ENCODE measurements at regions not wholly inside any gene's neighbourhood (a gene's known extent, or its start where the extent isn't known, plus 50 kb on each side); places are given as distances from the start of the nearest gene placed in this dataset.
"Not testable (repeated sequence)": the region's sequence is repeated elsewhere in the genome, so short reads cannot be mapped to it uniquely, and the experiment has no call there.

DNA sequence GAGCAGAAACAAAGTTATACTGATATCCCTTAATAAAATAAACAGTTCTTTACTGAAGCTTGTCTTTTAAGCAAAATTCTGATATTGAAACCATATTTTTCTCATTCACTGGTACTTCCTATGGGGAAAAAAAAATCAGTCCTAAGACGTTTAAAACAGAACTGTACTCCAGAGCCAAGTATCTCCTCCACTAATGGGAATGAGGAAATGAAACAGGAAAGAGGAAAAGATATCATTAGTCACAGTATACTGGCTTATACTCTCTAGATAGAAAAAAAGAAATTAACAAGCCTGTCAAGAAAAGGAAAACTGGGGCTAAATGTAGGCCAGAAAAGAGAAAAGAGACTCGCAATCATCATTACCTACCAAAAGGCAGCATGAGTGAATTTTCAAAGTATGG, 252.7 kb downstream of the CENPC start:
- no peaks in the 10 kb centered on the region for H3K9me3 ChIP-seq (ENCODE audit: control insufficient read depth, insufficient read depth, low read length)
- H3K36me3 ChIP-seq (ENCODE audit: control insufficient read depth, insufficient read depth, low read length), result no peaks in the 10 kb centered on the region
- no peaks in the 10 kb centered on the region for H3K27me3 ChIP-seq (ENCODE audit: control insufficient read depth, insufficient read depth, low read length)
- no peak overlapping the region for H3K4me3 ChIP-seq (ENCODE audit: low read depth, low read length)
- H3K4me1 ChIP-seq (ENCODE audit: control insufficient read depth, insufficient read depth, low read length), result no peaks in the 10 kb centered on the region
- DNase-seq (ENCODE audit: low read depth in 4 of 6, low spot score in 6 of 6), result peak in 1 of 6 donors; percentile 30
- WGBS (ENCODE audit: insufficient coverage), result no CpG with 5 or more reads among the region's 2 CpGs
- no peak overlapping the region for H3K27ac ChIP-seq (ENCODE audit: low read depth, low read length)

DNA sequence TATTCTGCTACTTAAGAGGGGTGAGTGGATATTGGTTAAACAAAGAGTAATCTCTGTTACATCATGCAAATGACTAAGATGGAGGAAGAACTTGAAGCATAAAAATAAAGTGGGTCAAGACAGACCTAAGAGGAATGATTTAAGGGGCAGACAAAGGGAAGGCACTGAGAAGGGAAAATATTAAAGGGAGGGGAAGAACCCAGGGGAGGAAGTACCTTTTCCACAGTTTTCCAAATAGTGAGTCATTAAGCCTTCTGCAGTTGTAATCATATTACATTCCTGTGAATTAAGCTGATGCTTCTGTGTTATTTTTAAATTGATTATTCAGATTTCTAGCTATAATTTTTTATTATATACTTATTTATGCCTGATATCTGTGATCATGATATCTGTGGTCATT, 253.3 kb downstream of the CENPC start:
- H3K27me3 ChIP-seq (ENCODE audit: control insufficient read depth, insufficient read depth, low read length), result no peaks in the 10 kb centered on the region
- H3K36me3 ChIP-seq (ENCODE audit: control insufficient read depth, insufficient read depth, low read length), result no peaks in the 10 kb centered on the region
- no peak overlapping the region for H3K4me3 ChIP-seq (ENCODE audit: low read depth, low read length)
- H3K9me3 ChIP-seq (ENCODE audit: control insufficient read depth, insufficient read depth, low read length), result no peaks in the 10 kb centered on the region
- H3K27ac ChIP-seq (ENCODE audit: low read depth, low read length), result no peak overlapping the region
- H3K4me1 ChIP-seq (ENCODE audit: control insufficient read depth, insufficient read depth, low read length), result no peaks in the 10 kb centered on the region
- DNase-seq (ENCODE audit: low read depth in 4 of 6, low spot score in 6 of 6), result no peak

- no peaks in the 10 kb centered on the region for H3K4me1 ChIP-seq (ENCODE audit: control insufficient read depth, insufficient read depth, low read length)
- no peaks in the 10 kb centered on the region for H3K27me3 ChIP-seq (ENCODE audit: control insufficient read depth, insufficient read depth, low read length)
- no peak overlapping the region for H3K27ac ChIP-seq (ENCODE audit: low read depth, low read length)
- WGBS (ENCODE audit: insufficient coverage), result 25% methylated on average over 1 of the region's 4 CpGs
- H3K4me3 ChIP-seq (ENCODE audit: low read depth, low read length), result no peak overlapping the region
- no peaks in the 10 kb centered on the region for H3K36me3 ChIP-seq (ENCODE audit: control insufficient read depth, insufficient read depth, low read length)
- no peak for DNase-seq (ENCODE audit: low read depth in 4 of 6, low spot score in 6 of 6)
- no peaks in the 10 kb centered on the region for H3K9me3 ChIP-seq (ENCODE audit: control insufficient read depth, insufficient read depth, low read length)
Measured at GRCh38 chr4:67291644-67292043, 253.7 kb downstream of the CENPC start.

DNA sequence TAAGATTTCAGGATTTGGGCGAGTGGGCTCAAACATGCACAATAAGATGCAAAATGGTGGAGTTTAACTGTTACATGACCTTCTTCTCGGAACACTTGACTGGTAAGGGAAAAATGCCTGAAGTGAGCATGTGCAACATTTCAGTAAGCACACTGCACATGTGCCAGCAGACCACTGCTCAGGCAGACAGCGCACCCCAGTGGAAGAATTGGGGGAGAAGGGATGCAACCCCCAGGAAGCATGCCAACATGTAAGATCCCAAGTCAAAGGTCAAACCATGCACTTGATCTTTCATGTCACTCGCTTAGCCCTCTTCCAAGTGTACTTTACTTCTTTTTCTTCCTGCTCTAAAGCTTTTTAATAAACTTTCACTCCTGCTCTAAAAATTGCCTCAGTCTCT, 256.3 kb downstream of the CENPC start:
- DNase-seq (ENCODE audit: low read depth in 4 of 6, low spot score in 6 of 6), result peak in 2 of 6 donors; percentile 13 to 42

DNA sequence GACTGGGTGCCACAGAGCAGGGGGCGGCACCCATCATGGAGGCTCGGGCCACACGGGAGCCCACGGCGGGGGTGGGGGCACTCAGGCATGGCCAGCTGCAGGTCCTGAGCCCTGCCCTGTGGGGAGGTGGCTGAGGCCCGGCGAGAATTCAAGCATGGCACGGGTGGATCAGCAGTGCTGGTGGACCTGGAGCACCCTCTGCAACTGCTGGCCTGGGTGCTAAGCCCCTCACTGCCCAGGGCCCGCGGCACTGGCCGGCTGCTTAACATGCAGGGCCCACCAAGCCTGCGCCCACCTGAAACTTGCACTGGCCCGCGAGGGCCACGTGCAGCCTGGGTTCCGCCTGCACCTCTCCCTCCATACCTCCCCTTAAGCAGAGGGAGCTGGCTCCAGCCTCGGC, 258.6 kb downstream of the CENPC start:
- no peak overlapping the region for H3K4me3 ChIP-seq (ENCODE audit: low read depth, low read length)
- H3K9me3 ChIP-seq (ENCODE audit: control insufficient read depth, insufficient read depth, low read length), result no peaks in the 10 kb centered on the region
- 98% methylated on average over 16 of the region's 17 CpGs for WGBS (ENCODE audit: insufficient coverage)
- H3K27me3 ChIP-seq (ENCODE audit: control insufficient read depth, insufficient read depth, low read length), result no peaks in the 10 kb centered on the region
- H3K4me1 ChIP-seq (ENCODE audit: control insufficient read depth, insufficient read depth, low read length), result no peaks in the 10 kb centered on the region
- DNase-seq (ENCODE audit: low read depth in 4 of 6, low spot score in 6 of 6), result no peak
- no peak overlapping the region for H3K27ac ChIP-seq (ENCODE audit: low read depth, low read length)
- H3K36me3 ChIP-seq (ENCODE audit: control insufficient read depth, insufficient read depth, low read length), result no peaks in the 10 kb centered on the region

More for the DNA sequence above, 256.3 kb downstream of the CENPC start:
- H3K27ac ChIP-seq (ENCODE audit: low read depth, low read length), result no peak overlapping the region
- no peak overlapping the region for H3K4me3 ChIP-seq (ENCODE audit: low read depth, low read length)
- H3K27me3 ChIP-seq (ENCODE audit: control insufficient read depth, insufficient read depth, low read length), result no peaks in the 10 kb centered on the region
- H3K36me3 ChIP-seq (ENCODE audit: control insufficient read depth, insufficient read depth, low read length), result no peaks in the 10 kb centered on the region
- 87% methylated on average over 4 of the region's 4 CpGs for WGBS (ENCODE audit: insufficient coverage)
- H3K9me3 ChIP-seq (ENCODE audit: control insufficient read depth, insufficient read depth, low read length), result no peaks in the 10 kb centered on the region
- no peaks in the 10 kb centered on the region for H3K4me1 ChIP-seq (ENCODE audit: control insufficient read depth, insufficient read depth, low read length)

GRCh38 chr4:67282749-67283148, 262.6 kb downstream of the CENPC start:
- H3K4me1 ChIP-seq (ENCODE audit: control insufficient read depth, insufficient read depth, low read length), result no peaks in the 10 kb centered on the region

GRCh38 chr4:67275179-67275750, 270.0 kb downstream of the CENPC start:
- 89% methylated on average over 10 of the region's 11 CpGs for WGBS (ENCODE audit: insufficient coverage)

More at GRCh38 chr4:67282749-67283148, 262.6 kb downstream of the CENPC start:
- Histone ChIP-seq H3K36me3 (ENCODE audit: control insufficient read depth, insufficient read depth, low read length) (no peaks in the 10 kb centered on the region), H3K27me3 (ENCODE audit: control insufficient read depth, insufficient read depth, low read length) (no peaks in the 10 kb centered on the region), H3K4me3 (ENCODE audit: low read depth, low read length) (no peak overlapping the region), H3K27ac (ENCODE audit: low read depth, low read length) (no peak overlapping the region), H3K9me3 (ENCODE audit: control insufficient read depth, insufficient read depth, low read length) (no peaks in the 10 kb centered on the region)
- no peak for DNase-seq (ENCODE audit: low read depth in 4 of 6, low spot score in 6 of 6)
- 96% methylated on average over 13 of the region's 13 CpGs for WGBS (ENCODE audit: insufficient coverage)

DNA sequence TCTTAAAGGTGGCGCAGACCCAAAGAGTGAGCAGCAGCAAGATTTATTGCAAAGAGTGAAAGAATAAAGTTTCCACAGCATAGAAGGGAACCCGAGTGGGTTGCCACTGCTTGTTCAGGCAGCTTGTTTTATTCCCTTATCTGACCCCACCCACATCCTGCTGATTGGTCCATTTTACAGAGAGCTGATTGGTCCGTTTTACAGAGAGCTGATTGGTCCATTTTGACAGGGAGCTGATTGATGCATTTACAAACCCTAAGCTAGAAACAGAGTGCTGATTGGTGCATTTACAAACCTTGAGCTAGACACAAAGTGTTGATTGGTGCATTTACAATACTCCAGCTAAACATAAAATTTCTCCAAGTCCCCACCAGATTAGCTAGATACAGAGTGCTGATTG, 270.6 kb downstream of the CENPC start:
- not testable (repeated sequence) for H3K9me3 ChIP-seq (ENCODE audit: control insufficient read depth, insufficient read depth, low read length); H3K36me3 ChIP-seq (ENCODE audit: control insufficient read depth, insufficient read depth, low read length); H3K27me3 ChIP-seq (ENCODE audit: control insufficient read depth, insufficient read depth, low read length); DNase-seq (ENCODE audit: low read depth in 4 of 6, low spot score in 6 of 6); H3K4me3 ChIP-seq (ENCODE audit: low read depth, low read length); H3K27ac ChIP-seq (ENCODE audit: low read depth, low read length); H3K4me1 ChIP-seq (ENCODE audit: control insufficient read depth, insufficient read depth, low read length)
- 80% methylated on average over 1 of the region's 3 CpGs for WGBS (ENCODE audit: insufficient coverage)

More at GRCh38 chr4:67275179-67275750, 270.0 kb downstream of the CENPC start:
- Histone ChIP-seq H3K4me1 (ENCODE audit: control insufficient read depth, insufficient read depth, low read length) (no peaks in the 10 kb centered on the region), H3K9me3 (ENCODE audit: control insufficient read depth, insufficient read depth, low read length) (no peaks in the 10 kb centered on the region), H3K4me3 (ENCODE audit: low read depth, low read length) (no peak overlapping the region), H3K27ac (ENCODE audit: low read depth, low read length) (no peak overlapping the region), H3K36me3 (ENCODE audit: control insufficient read depth, insufficient read depth, low read length) (no peaks in the 10 kb centered on the region), H3K27me3 (ENCODE audit: control insufficient read depth, insufficient read depth, low read length) (no peaks in the 10 kb centered on the region)
- no peak for DNase-seq (ENCODE audit: low read depth in 4 of 6, low spot score in 6 of 6)

DNA sequence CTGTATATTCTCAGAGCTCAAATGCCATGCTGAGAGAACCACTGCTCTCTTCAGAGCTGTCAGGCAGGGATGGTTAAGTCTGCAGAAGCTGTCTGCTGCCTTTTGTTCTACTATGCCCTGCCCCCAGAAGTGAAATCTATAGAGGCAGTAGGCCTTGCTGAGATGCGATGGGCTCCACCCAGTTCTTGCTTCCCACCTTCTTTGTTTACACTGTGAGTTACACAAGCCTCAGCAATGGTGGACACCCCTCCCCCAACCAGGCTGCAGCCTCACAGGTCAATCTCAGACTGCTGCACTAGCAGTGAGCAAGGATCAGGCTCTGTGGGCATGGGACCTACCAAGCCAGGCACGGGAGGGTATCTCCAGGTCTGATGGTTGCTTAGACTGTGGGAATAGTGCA, 271.6 kb downstream of the CENPC start:
- no peaks in the 10 kb centered on the region for H3K9me3 ChIP-seq (ENCODE audit: control insufficient read depth, insufficient read depth, low read length)
- 91% methylated on average over 1 of the region's 2 CpGs for WGBS (ENCODE audit: insufficient coverage)
- no peaks in the 10 kb centered on the region for H3K4me1 ChIP-seq (ENCODE audit: control insufficient read depth, insufficient read depth, low read length)
- no peaks in the 10 kb centered on the region for H3K27me3 ChIP-seq (ENCODE audit: control insufficient read depth, insufficient read depth, low read length)
- H3K36me3 ChIP-seq (ENCODE audit: control insufficient read depth, insufficient read depth, low read length), result no peaks in the 10 kb centered on the region
- H3K27ac ChIP-seq (ENCODE audit: low read depth, low read length), result no peak overlapping the region
- no peak for DNase-seq (ENCODE audit: low read depth in 4 of 6, low spot score in 6 of 6)
- no peak overlapping the region for H3K4me3 ChIP-seq (ENCODE audit: low read depth, low read length)

GRCh38 chr4:67261971-67262370, 283.3 kb downstream of the CENPC start:
- WGBS (ENCODE audit: insufficient coverage), result 100% methylated on average over 1 of the region's 1 CpG

More at GRCh38 chr4:67261971-67262370, 283.3 kb downstream of the CENPC start:
- no peak overlapping the region for H3K27ac ChIP-seq (ENCODE audit: low read depth, low read length)
- no peaks in the 10 kb centered on the region for H3K36me3 ChIP-seq (ENCODE audit: control insufficient read depth, insufficient read depth, low read length)
- H3K9me3 ChIP-seq (ENCODE audit: control insufficient read depth, insufficient read depth, low read length), result no peaks in the 10 kb centered on the region
- H3K27me3 ChIP-seq (ENCODE audit: control insufficient read depth, insufficient read depth, low read length), result no peaks in the 10 kb centered on the region
- no peak for DNase-seq (ENCODE audit: low read depth in 4 of 6, low spot score in 6 of 6)
- H3K4me1 ChIP-seq (ENCODE audit: control insufficient read depth, insufficient read depth, low read length), result no peaks in the 10 kb centered on the region
- no peak overlapping the region for H3K4me3 ChIP-seq (ENCODE audit: low read depth, low read length)

Data from spinal cord (tissue), 9 donors.